ENCODE measurements at regions not wholly inside any gene's neighbourhood (a gene's known extent, or its start where the extent isn't known, plus 50 kb on each side); places are given as distances from the start of the nearest gene placed in this dataset.

GRCh38 chr5:87786471-87786870 is 373.7 kb upstream of the CCNH start:
- in situ Hi-C loops (cut with HindIII; ENCODE audit: low sequenced_read_pairs): loop anchor here (5.0 kb wide), 1 partner anchor 896 kb away; no protein-coding TSS in a partner anchor
- TF ChIP-seq CTCF (IDR thresholded peaks at IDR 0.05; ENCODE audit: low read depth, low read length, missing control alignments): no peak
- DNase-seq (ENCODE audit: low read depth): no peak
- no peak overlapping the region for H3K4me3 ChIP-seq (ENCODE audit: low read depth, low read length)

GRCh38 chr5:87785554-87786335 is 373.0 kb upstream of the CCNH start:
- no peak for DNase-seq (ENCODE audit: low read depth)
- TF ChIP-seq CTCF (IDR thresholded peaks at IDR 0.05; ENCODE audit: low read depth, low read length, missing control alignments): no peak
- in situ Hi-C loops (cut with HindIII; ENCODE audit: low sequenced_read_pairs): loop anchor here (5.0 kb wide), 1 partner anchor 897 kb away; no protein-coding TSS in a partner anchor
- no peak overlapping the region for H3K4me3 ChIP-seq (ENCODE audit: low read depth, low read length)

GRCh38 chr5:87784879-87785495 is 372.3 kb upstream of the CCNH start:
- DNase-seq (ENCODE audit: low read depth): no peak
- in situ Hi-C loops (cut with HindIII; ENCODE audit: low sequenced_read_pairs): loop anchor here (5.0 kb wide), 2 partner anchors 357 to 897 kb away; no protein-coding TSS in a partner anchor
- no peak for TF ChIP-seq CTCF (IDR thresholded peaks at IDR 0.05; ENCODE audit: low read depth, low read length, missing control alignments)
- H3K4me3 ChIP-seq (ENCODE audit: low read depth, low read length): no peak overlapping the region

GRCh38 chr5:87784311-87784710 is 371.6 kb upstream of the CCNH start:
- in situ Hi-C loops (cut with HindIII; ENCODE audit: low sequenced_read_pairs): loop anchor here (5.0 kb wide), 1 partner anchor 358 kb away; no protein-coding TSS in a partner anchor
- DNase-seq (ENCODE audit: low read depth): no peak
- H3K4me3 ChIP-seq (ENCODE audit: low read depth, low read length): no peak overlapping the region
- TF ChIP-seq CTCF (IDR thresholded peaks at IDR 0.05; ENCODE audit: low read depth, low read length, missing control alignments): no peak

- no peak overlapping the region for H3K4me3 ChIP-seq (ENCODE audit: low read depth, low read length)
- TF ChIP-seq CTCF (IDR thresholded peaks at IDR 0.05; ENCODE audit: low read depth, low read length, missing control alignments): no peak
- no peak for DNase-seq (ENCODE audit: low read depth)
- in situ Hi-C loops (cut with HindIII; ENCODE audit: low sequenced_read_pairs): loop anchor here (5.0 kb wide), 1 partner anchor 359 kb away; no protein-coding TSS in a partner anchor
Measured at GRCh38 chr5:87782916-87783315, 370.2 kb upstream of the CCNH start.

GRCh38 chr5:87781976-87782375 is 369.2 kb upstream of the CCNH start:
- in situ Hi-C loops (cut with HindIII; ENCODE audit: low sequenced_read_pairs): loop anchor here (5.0 kb wide), 1 partner anchor 360 kb away; no protein-coding TSS in a partner anchor
- no peak for TF ChIP-seq CTCF (IDR thresholded peaks at IDR 0.05; ENCODE audit: low read depth, low read length, missing control alignments)
- no peak for DNase-seq (ENCODE audit: low read depth)
- H3K4me3 ChIP-seq (ENCODE audit: low read depth, low read length): no peak overlapping the region

Measured in astrocyte of the cerebellum (primary cell).